Lower leg skin (tissue), 3 donors: ENCODE measurements at regions not wholly inside any gene's neighbourhood (a gene's known extent, or its start where the extent isn't known, plus 50 kb on each side); places are given as distances from the start of the nearest gene placed in this dataset.

ENCODE experiments used
- POLR2A ChIP-seq, 2 donors: fragments of 450-650 bp; IDR thresholded peaks; one replicate each; pipeline ENCODE4 v1.6.1; 2016 to 2017; ENCODE audit warnings: antibody characterized with exemption in 2 of 2, mild to moderate bottlenecking in 1 of 2, moderate library complexity in 1 of 2
- TF ChIP-seq, protein P1 (sequence below), 3 donors: fragments of 450-650 bp; IDR thresholded peaks; one replicate each; pipeline ENCODE4 v1.5.1; 2016; ENCODE audit warnings: antibody characterized with exemption in 3 of 3, mild to moderate bottlenecking in 3 of 3, moderate library complexity in 2 of 3

DNA sequence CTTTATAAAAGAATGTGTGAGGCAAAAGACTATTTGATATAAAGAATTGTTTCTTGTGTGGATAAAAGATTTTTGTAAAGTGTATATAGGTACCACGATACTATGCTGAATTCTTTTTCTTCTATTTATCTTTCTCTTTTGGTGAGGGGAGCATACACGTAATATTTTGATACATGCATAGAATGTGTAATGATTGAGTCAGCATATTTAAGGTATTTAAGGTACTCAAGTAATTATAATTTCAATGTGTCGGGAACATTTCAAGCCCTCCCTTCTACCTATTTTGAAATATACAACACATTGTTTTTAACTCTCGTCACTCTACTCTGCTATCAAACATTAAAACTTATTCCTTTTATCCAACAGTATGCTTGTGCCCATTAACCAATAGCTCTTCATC, 1221.6 kb upstream of the PHF14 start:
- TF ChIP-seq POLR2A (IDR thresholded peaks at IDR 0.05): no peak
- TF ChIP-seq, protein P1, sequence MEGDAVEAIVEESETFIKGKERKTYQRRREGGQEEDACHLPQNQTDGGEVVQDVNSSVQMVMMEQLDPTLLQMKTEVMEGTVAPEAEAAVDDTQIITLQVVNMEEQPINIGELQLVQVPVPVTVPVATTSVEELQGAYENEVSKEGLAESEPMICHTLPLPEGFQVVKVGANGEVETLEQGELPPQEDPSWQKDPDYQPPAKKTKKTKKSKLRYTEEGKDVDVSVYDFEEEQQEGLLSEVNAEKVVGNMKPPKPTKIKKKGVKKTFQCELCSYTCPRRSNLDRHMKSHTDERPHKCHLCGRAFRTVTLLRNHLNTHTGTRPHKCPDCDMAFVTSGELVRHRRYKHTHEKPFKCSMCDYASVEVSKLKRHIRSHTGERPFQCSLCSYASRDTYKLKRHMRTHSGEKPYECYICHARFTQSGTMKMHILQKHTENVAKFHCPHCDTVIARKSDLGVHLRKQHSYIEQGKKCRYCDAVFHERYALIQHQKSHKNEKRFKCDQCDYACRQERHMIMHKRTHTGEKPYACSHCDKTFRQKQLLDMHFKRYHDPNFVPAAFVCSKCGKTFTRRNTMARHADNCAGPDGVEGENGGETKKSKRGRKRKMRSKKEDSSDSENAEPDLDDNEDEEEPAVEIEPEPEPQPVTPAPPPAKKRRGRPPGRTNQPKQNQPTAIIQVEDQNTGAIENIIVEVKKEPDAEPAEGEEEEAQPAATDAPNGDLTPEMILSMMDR (IDR thresholded peaks at IDR 0.05): no peak
